Gastrocnemius medialis (tissue), 4 donors: ENCODE measurements at regions not wholly inside any gene's neighbourhood (a gene's known extent, or its start where the extent isn't known, plus 50 kb on each side); places are given as distances from the start of the nearest gene placed in this dataset.

Experiments used
- ATAC-seq, 2 donors: fragments of 150-250 bp; one replicate each; pipeline ENCODE4 v1.9.1; 2016
- DNase-seq, 2 donors: peaks; one replicate each; pipeline ENCODE4 v3.0.0-alpha.2; 2019
- H3K27ac ChIP-seq, 4 donors: fragments of 200-600 bp; sonication (generic); 1 replicate in 1 of 4; 2 replicates in 3 of 4; pipeline ENCODE4 v1.5.1; 2016 to 2018; ENCODE audit warnings: mild to moderate bottlenecking in 2 of 4, moderate library complexity in 1 of 4
- H3K27me3 ChIP-seq, 3 donors: fragments of 200-600 bp; sonication (generic) in 2 of 3; 1 replicate in 1 of 3; 2 replicates in 2 of 3; pipeline versions ENCODE4 v1.5.1 to v1.6.0; 2016 to 2019; ENCODE audit warnings: mild to moderate bottlenecking in 1 of 3, moderate library complexity in 1 of 3
- H3K36me3 ChIP-seq, 2 donors: fragments of 200-600 bp; sonication (generic) in 1 of 2; one replicate each; pipeline ENCODE4 v1.5.1; 2017 to 2018
- H3K4me1 ChIP-seq, 2 donors: fragments of 200-600 bp; sonication (generic) in 1 of 2; one replicate each; pipeline ENCODE4 v1.5.1; 2016 to 2017; ENCODE audit warnings: mild to moderate bottlenecking in 2 of 2
- H3K4me3 ChIP-seq, 4 donors: fragments of 200-600 bp; sonication (generic) in 3 of 4; 1 replicate in 1 of 4; 2 replicates in 3 of 4; pipeline ENCODE4 v1.5.1; 2016 to 2019; ENCODE audit warnings: mild to moderate bottlenecking in 2 of 4
- H3K9me3 ChIP-seq, 3 donors: fragments of 200-600 bp; sonication (generic) in 2 of 3; 1 replicate in 1 of 3; 2 replicates in 2 of 3; pipeline ENCODE4 v1.5.1; 2016 to 2019
- POLR2A ChIP-seq, 2 donors: fragments of 450-650 bp; IDR thresholded peaks; one replicate each; pipeline ENCODE4 v1.6.1; 2017; ENCODE audit warnings: antibody characterized with exemption in 2 of 2, mild to moderate bottlenecking in 2 of 2, moderate library complexity in 2 of 2
- in situ Hi-C, 4 donors: fragments of 200-750 bp; cut with MboI; loops; one replicate each; pipeline versions ENCODE4 v1.15.0 to v1.8.0; 2017; ENCODE audit warnings: low sequenced_read_pairs in 4 of 4
- intact Hi-C: fragments of 100-400 bp; cut with DNase I; formaldehyde crosslinking; loops from one replicate; pipeline ENCODE4 v1.15.1; 2023; ENCODE audit warnings: low total_unique reads
- TF ChIP-seq, protein P1 (sequence below), 5 experiments: fragments of 450-650 bp in 3 of 5; fragments of 200-600 bp in 2 of 5; sonication (generic) in 2 of 5; IDR thresholded peaks in 4 of 5; conservative IDR thresholded peaks in 1 of 5; 1 replicate in 4 of 5; 2 replicates in 1 of 5; pipeline ENCODE4 v1.5.1; 2016 to 2019; ENCODE audit warnings: antibody characterized with exemption in 5 of 5, mild to moderate bottlenecking in 3 of 5, moderate library complexity in 3 of 5

DNA sequence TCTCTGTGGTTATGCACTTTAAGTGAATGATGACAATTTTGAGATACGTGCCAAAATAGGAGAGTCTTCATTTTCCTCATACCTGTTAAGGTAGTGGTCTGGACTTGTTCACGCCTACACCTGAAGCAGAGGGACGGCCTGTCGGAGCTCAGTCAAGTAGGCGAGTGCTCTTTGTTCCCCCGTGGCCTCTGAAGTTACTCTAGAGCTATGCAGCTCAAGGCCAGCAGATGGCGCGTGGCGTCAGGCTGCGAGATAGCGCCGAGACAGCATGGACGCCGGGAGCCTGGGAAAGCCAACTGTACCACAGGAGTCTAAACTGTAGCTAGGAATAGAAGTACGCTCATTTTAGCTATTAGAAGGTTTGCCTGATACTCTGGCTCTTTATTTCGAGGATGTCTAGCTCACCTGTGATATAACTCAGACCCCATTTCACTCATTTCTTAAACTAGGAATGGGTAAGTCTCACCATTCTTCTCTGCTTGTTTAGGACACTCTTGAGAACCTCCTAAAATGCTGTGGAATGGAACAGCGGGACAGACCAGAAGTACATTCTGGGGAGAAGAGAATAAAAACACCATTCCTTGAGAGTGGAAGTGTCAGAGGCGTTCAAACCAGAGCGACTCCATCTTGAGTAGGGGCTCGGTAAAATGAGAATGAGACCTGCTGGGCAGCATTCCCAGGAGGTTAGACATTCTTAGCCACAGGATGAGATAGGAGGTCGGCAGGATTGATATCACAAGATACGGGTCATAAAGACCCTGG lies 267.4 kb upstream of the HMGA2 start:
- intact Hi-C loops, result loop anchor here (5.0 kb wide), 3 partner anchors 475 to 550 kb away; no protein-coding TSS in a partner anchor
- in situ Hi-C loops, result loop anchor here in 2 of 4 donors (25.0 kb wide), 2 partner anchors 530 to 670 kb away; no protein-coding TSS in a partner anchor

DNA sequence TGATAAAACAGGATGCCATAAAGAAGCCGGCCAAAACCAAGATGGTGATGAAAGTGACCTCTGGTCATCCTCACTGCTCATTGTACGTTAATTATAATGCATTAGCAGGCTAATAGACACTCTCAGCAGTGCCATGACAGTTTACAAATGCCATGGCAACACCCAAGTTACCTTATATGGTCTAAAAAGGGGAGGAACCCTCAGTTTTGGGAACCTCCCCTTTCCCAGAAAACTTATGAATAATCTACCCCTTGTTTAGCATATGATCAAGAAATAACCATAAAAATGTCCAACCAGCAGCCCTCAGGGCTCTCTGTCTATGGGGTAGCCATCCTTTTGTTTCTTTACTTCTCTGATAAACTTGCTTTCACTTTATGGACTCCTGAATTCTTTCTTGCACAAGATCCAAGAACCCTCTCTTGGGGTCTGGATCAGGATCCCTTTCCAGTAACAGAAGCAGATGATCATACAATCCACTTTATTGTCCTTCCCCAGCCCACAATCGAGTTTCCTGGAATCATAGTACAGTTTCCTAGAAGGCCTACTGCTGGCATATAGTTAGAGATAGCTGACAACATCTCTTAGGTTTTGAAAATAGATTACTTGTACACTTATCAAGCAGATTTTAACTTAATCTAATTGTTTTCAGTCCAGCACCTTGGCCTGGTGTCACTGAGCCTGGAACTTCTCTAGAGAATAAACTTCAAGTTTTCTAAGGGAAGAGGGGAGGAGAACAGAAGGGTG lies 266.7 kb upstream of the HMGA2 start:
- in situ Hi-C loops, result loop anchor here in 2 of 4 donors (25.0 kb wide), 2 partner anchors 530 to 670 kb away; no protein-coding TSS in a partner anchor
- no peaks in the 10 kb centered on the region for H3K9me3 ChIP-seq
- no peak for ATAC-seq

More for the DNA sequence above, 267.4 kb upstream of the HMGA2 start:
- no peak overlapping the region for H3K27ac ChIP-seq
- no peaks in the 10 kb centered on the region for H3K9me3 ChIP-seq
- TF ChIP-seq, protein P1, sequence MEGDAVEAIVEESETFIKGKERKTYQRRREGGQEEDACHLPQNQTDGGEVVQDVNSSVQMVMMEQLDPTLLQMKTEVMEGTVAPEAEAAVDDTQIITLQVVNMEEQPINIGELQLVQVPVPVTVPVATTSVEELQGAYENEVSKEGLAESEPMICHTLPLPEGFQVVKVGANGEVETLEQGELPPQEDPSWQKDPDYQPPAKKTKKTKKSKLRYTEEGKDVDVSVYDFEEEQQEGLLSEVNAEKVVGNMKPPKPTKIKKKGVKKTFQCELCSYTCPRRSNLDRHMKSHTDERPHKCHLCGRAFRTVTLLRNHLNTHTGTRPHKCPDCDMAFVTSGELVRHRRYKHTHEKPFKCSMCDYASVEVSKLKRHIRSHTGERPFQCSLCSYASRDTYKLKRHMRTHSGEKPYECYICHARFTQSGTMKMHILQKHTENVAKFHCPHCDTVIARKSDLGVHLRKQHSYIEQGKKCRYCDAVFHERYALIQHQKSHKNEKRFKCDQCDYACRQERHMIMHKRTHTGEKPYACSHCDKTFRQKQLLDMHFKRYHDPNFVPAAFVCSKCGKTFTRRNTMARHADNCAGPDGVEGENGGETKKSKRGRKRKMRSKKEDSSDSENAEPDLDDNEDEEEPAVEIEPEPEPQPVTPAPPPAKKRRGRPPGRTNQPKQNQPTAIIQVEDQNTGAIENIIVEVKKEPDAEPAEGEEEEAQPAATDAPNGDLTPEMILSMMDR (IDR thresholded peaks at IDR 0.05 in 4 of 5, conservative IDR thresholded peaks at IDR 0.05 in 1 of 5), result peak; percentile 44 to 86 (median 73)
- no peak for TF ChIP-seq POLR2A (IDR thresholded peaks at IDR 0.05)
- DNase-seq (peak; percentile 18 to 45), ATAC-seq (peak; percentile 63 to 75)
- no peak overlapping the region for H3K4me3 ChIP-seq
- no peaks in the 10 kb centered on the region for H3K27me3 ChIP-seq
- H3K4me1 ChIP-seq, result peaks cover 0 to 3% of the 10 kb centered on the region in 2 donors
- no peaks in the 10 kb centered on the region for H3K36me3 ChIP-seq

GRCh38 chr12:65560286-65560685 lies 264.0 kb upstream of the HMGA2 start:
- intact Hi-C loops, result no loop called here

More for the DNA sequence above, 266.7 kb upstream of the HMGA2 start:
- Histone ChIP-seq H3K36me3 (no peaks in the 10 kb centered on the region), H3K4me1 (peaks cover 0 to 3% of the 10 kb centered on the region in 2 donors), H3K27me3 (no peaks in the 10 kb centered on the region), H3K4me3 (no peak overlapping the region), H3K27ac (no peak overlapping the region)
- intact Hi-C loops, result loop anchor here (5.0 kb wide), 3 partner anchors 475 to 550 kb away; no protein-coding TSS in a partner anchor
- TF ChIP-seq, protein P1 (IDR thresholded peaks at IDR 0.05 in 4 of 5, conservative IDR thresholded peaks at IDR 0.05 in 1 of 5), result no peak
- no peak for TF ChIP-seq POLR2A (IDR thresholded peaks at IDR 0.05)
- DNase-seq, result no peak

DNA sequence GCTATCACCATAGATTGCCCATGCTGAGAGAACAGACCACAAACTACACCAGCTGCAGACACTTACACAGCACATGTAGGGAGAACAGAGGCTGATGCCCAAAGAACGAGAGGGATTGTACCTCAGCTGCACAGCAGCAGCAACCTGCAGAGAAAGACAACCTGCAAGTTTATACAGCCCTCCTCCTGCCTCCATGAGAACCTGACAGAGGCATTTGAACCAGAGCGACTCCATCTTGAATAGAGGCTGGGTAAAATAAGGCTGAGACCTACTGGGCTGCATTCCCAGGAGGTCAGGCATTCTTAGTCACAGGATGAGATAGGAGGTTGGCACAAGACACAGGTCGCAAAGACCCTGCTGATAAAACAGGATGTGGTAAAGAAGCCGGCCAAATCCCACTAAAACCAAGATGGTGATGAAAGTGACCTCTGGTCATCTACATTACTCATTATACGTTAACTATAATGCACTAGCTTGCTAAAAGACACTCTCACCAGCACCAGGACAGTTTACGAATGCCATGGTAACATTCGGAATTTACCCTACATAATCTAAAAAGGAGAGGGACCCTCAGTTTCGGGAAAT lies 262.4 kb upstream of the HMGA2 start:
- TF ChIP-seq, protein P1 (IDR thresholded peaks at IDR 0.05 in 4 of 5, conservative IDR thresholded peaks at IDR 0.05 in 1 of 5), result no peak
- no peak for TF ChIP-seq POLR2A (IDR thresholded peaks at IDR 0.05)
- no peak overlapping the region for H3K27ac ChIP-seq
- no peak overlapping the region for H3K4me3 ChIP-seq
- no peaks in the 10 kb centered on the region for H3K27me3 ChIP-seq
- intact Hi-C loops, result no loop called here
- no peaks in the 10 kb centered on the region for H3K9me3 ChIP-seq
- DNase-seq (no peak), ATAC-seq (no peak)
- in situ Hi-C loops, result loop anchor here in 2 of 4 donors (25.0 kb wide), 2 partner anchors 525 to 675 kb away; no protein-coding TSS in a partner anchor
- H3K4me1 ChIP-seq, result peaks cover 2 to 8% of the 10 kb centered on the region in 2 donors
- no peaks in the 10 kb centered on the region for H3K36me3 ChIP-seq

More at GRCh38 chr12:65560286-65560685, 264.0 kb upstream of the HMGA2 start:
- ATAC-seq (no peak), DNase-seq (no peak)
- Histone ChIP-seq H3K4me3 (no peak overlapping the region), H3K27ac (no peak overlapping the region), H3K36me3 (no peaks in the 10 kb centered on the region), H3K27me3 (no peaks in the 10 kb centered on the region), H3K4me1 (peaks cover 0 to 3% of the 10 kb centered on the region in 2 donors), H3K9me3 (no peaks in the 10 kb centered on the region)
- in situ Hi-C loops, result loop anchor here in 2 of 4 donors (25.0 kb wide), 2 partner anchors 527 to 673 kb away; no protein-coding TSS in a partner anchor
- no peak for TF ChIP-seq POLR2A (IDR thresholded peaks at IDR 0.05)
